ENCODE measurements at regions not wholly inside any gene's neighbourhood (a gene's known extent, or its start where the extent isn't known, plus 50 kb on each side); places are given as distances from the start of the nearest gene placed in this dataset.

- TF ChIP-seq CTCF (conservative IDR thresholded peaks at IDR 0.05; ENCODE audit: low read length) (no peak), EZH2phosphoT487 (IDR thresholded peaks at IDR 0.05; ENCODE audit: borderline replicate concordance) (no peak)
Measured at GRCh38 chr17:34118564-34118963, 136.5 kb upstream of the CCL2 start.

Data from Loucy (cell line).